NB4 (cell line): ENCODE measurements at regions not wholly inside any gene's neighbourhood (a gene's known extent, or its start where the extent isn't known, plus 50 kb on each side); places are given as distances from the start of the nearest gene placed in this dataset.
A peak's percentile ranks its signal among the peaks of the same experiment; 100 is the strongest.
"Not testable (repeated sequence)": the region's sequence is repeated elsewhere in the genome, so short reads cannot be mapped to it uniquely, and the experiment has no call there.

Experiments used
- DNase-seq: peaks from one replicate; pipeline ENCODE4 v3.0.0; 2010; ENCODE audit warnings: low read depth
- H3K4me3 ChIP-seq: one replicate; pipeline ENCODE4 v1.5.1; 2011; ENCODE audit warnings: mild to moderate bottlenecking, low read depth, low read length, moderate library complexity
- CTCF ChIP-seq: IDR thresholded peaks from one replicate; pipeline ENCODE4 v1.5.1; 2012; ENCODE audit warnings: low read depth, low read length
- MYC ChIP-seq: IDR thresholded peaks from 2 replicates; pipeline ENCODE4 v1.6.1; 2011; ENCODE audit warnings: low read depth, low read length
- POLR2A ChIP-seq: IDR thresholded peaks from 2 replicates; pipeline ENCODE4 v1.6.1; 2011; ENCODE audit warnings: mild to moderate bottlenecking; ENCODE audit not compliant: insufficient read length; ENCODE audit errors: extremely low read depth
- TF ChIP-seq, protein P1 (sequence below): IDR thresholded peaks from 2 replicates; pipeline ENCODE4 v1.6.1; 2011; ENCODE audit warnings: low read depth, low read length

GRCh38 chr9:101814064-101814463 lies 75.6 kb upstream of the GRIN3A start:
- TF ChIP-seq CTCF (no peak), POLR2A (no peak), MYC (no peak)
- TF ChIP-seq, protein P1, sequence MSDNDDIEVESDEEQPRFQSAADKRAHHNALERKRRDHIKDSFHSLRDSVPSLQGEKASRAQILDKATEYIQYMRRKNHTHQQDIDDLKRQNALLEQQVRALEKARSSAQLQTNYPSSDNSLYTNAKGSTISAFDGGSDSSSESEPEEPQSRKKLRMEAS = no peak
- H3K4me3 ChIP-seq = no peak overlapping the region

GRCh38 chr9:101807879-101808278 lies 69.4 kb upstream of the GRIN3A start:
- not testable (repeated sequence) for H3K4me3 ChIP-seq, DNase-seq

More at GRCh38 chr9:101814064-101814463, 75.6 kb upstream of the GRIN3A start:
- no peak for DNase-seq

DNA sequence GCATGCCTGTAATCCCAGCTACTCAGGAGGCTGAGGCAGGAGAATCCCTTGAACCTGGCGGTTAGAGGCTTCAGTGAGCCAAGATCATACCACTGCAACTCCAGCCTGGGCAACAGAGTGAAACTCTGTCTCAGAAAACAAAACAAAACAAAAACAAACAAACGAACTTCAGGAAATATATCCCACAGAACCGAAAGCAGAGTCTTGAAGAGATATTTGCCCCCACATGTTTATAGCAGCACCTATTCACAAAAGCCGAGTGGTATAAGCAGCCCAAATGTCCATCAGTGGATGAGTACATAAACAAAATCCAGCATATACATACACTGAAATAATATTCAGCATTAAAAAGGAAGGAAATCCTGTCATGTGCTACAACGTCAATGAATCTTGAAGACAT lies 57.6 kb upstream of the GRIN3A start:
- TF ChIP-seq POLR2A (no peak), CTCF (no peak), MYC (no peak)
- TF ChIP-seq, protein P1 = no peak
- no peak for DNase-seq
- H3K4me3 ChIP-seq = no peak overlapping the region

DNA sequence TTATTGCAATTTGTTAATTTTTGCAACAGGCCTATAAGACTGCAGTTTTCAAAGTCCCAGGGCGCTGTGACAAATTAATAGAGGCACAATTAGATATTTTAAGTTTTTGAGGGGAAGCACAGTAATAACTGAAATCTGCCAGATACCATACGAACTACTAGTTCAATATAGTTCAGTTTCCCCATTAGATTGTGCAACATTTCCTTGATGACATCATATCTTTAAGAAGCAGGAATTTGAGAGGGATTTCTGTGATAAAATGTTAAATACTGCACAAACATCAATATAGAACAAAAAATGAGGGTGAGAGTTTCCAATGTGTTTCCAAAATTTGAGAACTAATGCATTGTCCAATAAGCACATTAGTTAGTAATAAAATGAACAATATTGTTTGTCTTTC lies 56.7 kb upstream of the GRIN3A start:
- TF ChIP-seq MYC (no peak), CTCF (no peak), POLR2A (no peak)
- TF ChIP-seq, protein P1 = no peak
- DNase-seq = no peak
- no peak overlapping the region for H3K4me3 ChIP-seq

DNA sequence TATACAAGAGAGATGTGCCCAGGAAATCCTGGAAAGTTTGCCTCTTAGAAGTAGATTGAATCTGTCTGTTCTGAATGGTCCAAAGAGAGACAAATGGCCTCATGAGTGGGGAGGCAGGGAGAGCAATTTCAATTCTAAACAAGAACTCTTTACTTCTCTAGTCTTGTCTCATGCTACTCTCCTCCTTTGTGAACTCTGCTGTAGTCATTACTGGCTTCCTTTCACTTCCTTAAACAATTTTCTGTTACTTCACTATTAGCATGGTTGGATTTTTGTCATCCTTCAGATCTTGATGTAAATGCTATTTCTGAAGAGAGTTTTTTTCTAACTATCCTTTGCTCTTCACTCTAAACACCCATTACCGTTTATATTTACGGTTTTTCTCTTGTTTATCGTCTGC lies 54.0 kb upstream of the GRIN3A start:
- H3K4me3 ChIP-seq = no peak overlapping the region
- DNase-seq = no peak
- TF ChIP-seq CTCF (no peak), POLR2A (no peak), MYC (no peak)
- TF ChIP-seq, protein P1 = no peak

GRCh38 chr9:101791938-101792337 lies 53.5 kb upstream of the GRIN3A start:
- no peak overlapping the region for H3K4me3 ChIP-seq
- TF ChIP-seq MYC (no peak), CTCF (peak; percentile 44)
- DNase-seq = peak; percentile 61
